Type B pancreatic cell (in vitro differentiated cells): ENCODE measurements at regions not wholly inside any gene's neighbourhood (a gene's known extent, or its start where the extent isn't known, plus 50 kb on each side); places are given as distances from the start of the nearest gene placed in this dataset.

Experiments
- DNase-seq: peaks from one replicate; pipeline ENCODE4 v3.0.0; 2021; ENCODE audit warnings: mixed read lengths; ENCODE audit not compliant: unreplicated experiment; ENCODE audit errors: extremely low spot score
- H3K27ac Mint-ChIP-seq: 2 replicates; pipeline ENCODE4 v1.8.0; 2021; ENCODE audit warnings: mild to moderate bottlenecking, mixed read lengths
- H3K27me3 Mint-ChIP-seq: 2 replicates; pipeline ENCODE4 v1.8.0; 2021; ENCODE audit warnings: mixed read lengths
- H3K36me3 Mint-ChIP-seq: 2 replicates; pipeline ENCODE4 v1.8.0; 2021; ENCODE audit warnings: mixed read lengths
- H3K4me1 Mint-ChIP-seq: one replicate; pipeline ENCODE4 v1.8.0; 2021; ENCODE audit warnings: mixed read lengths; ENCODE audit not compliant: unreplicated experiment
- H3K4me3 Mint-ChIP-seq: 2 replicates; pipeline ENCODE4 v1.8.0; 2021; ENCODE audit warnings: mild to moderate bottlenecking, mixed read lengths
- H3K9me3 Mint-ChIP-seq: 2 replicates; pipeline ENCODE4 v1.8.0; 2021; ENCODE audit warnings: mixed read lengths
- CTCF ChIP-seq: fragments of 200-600 bp; sonication (generic); conservative IDR thresholded peaks from 2 replicates; pipeline ENCODE4 v1.5.0; 2021; ENCODE audit warnings: antibody characterized with exemption, mild to moderate bottlenecking

GRCh38 chr18:78073275-78073674 lies 823.6 kb downstream of the GALR1 start:
- no peak for DNase-seq
- Mint-ChIP-seq H3K36me3 (no peaks in the 10 kb centered on the region), H3K27ac (no peak overlapping the region), H3K4me3 (no peak overlapping the region), H3K9me3 (no peaks in the 10 kb centered on the region), H3K27me3 (peaks cover 31% of the 10 kb centered on the region), H3K4me1 (peaks cover 9% of the 10 kb centered on the region)
- peak; percentile 64 for TF ChIP-seq CTCF

GRCh38 chr18:78074400-78075020 lies 824.9 kb downstream of the GALR1 start:
- H3K27ac Mint-ChIP-seq, result no peak overlapping the region
- peak; percentile 58 for TF ChIP-seq CTCF

GRCh38 chr18:78080081-78080480 lies 830.4 kb downstream of the GALR1 start:
- DNase-seq, result no peak
- no peak for TF ChIP-seq CTCF

More at GRCh38 chr18:78074400-78075020, 824.9 kb downstream of the GALR1 start:
- peaks cover 9% of the 10 kb centered on the region for H3K4me1 Mint-ChIP-seq
- H3K36me3 Mint-ChIP-seq, result no peaks in the 10 kb centered on the region
- no peak overlapping the region for H3K4me3 Mint-ChIP-seq
- H3K27me3 Mint-ChIP-seq, result peaks cover 32% of the 10 kb centered on the region
- H3K9me3 Mint-ChIP-seq, result no peaks in the 10 kb centered on the region
- no peak for DNase-seq

GRCh38 chr18:78080761-78081160 lies 831.1 kb downstream of the GALR1 start:
- H3K4me1 Mint-ChIP-seq, result peaks cover 2% of the 10 kb centered on the region
- no peak overlapping the region for H3K4me3 Mint-ChIP-seq
- no peak overlapping the region for H3K27ac Mint-ChIP-seq
- peaks cover 6% of the 10 kb centered on the region for H3K27me3 Mint-ChIP-seq
- no peaks in the 10 kb centered on the region for H3K36me3 Mint-ChIP-seq
- DNase-seq, result no peak
- no peak for TF ChIP-seq CTCF
- no peaks in the 10 kb centered on the region for H3K9me3 Mint-ChIP-seq

More at GRCh38 chr18:78080081-78080480, 830.4 kb downstream of the GALR1 start:
- H3K27ac Mint-ChIP-seq, result no peak overlapping the region
- H3K36me3 Mint-ChIP-seq, result no peaks in the 10 kb centered on the region
- no peaks in the 10 kb centered on the region for H3K9me3 Mint-ChIP-seq
- peaks cover 10% of the 10 kb centered on the region for H3K27me3 Mint-ChIP-seq
- no peak overlapping the region for H3K4me3 Mint-ChIP-seq
- peaks cover 4% of the 10 kb centered on the region for H3K4me1 Mint-ChIP-seq

- H3K27me3 Mint-ChIP-seq, result peaks cover 4% of the 10 kb centered on the region
- no peaks in the 10 kb centered on the region for H3K9me3 Mint-ChIP-seq
- H3K4me3 Mint-ChIP-seq, result no peak overlapping the region
- H3K27ac Mint-ChIP-seq, result no peak overlapping the region
- H3K36me3 Mint-ChIP-seq, result no peaks in the 10 kb centered on the region
- H3K4me1 Mint-ChIP-seq, result no peaks in the 10 kb centered on the region
- no peak for TF ChIP-seq CTCF
- DNase-seq, result no peak
Measured at GRCh38 chr18:78082816-78083215, 833.2 kb downstream of the GALR1 start.
